GM13976 (cell line): ENCODE measurements at regions not wholly inside any gene's neighbourhood (a gene's known extent, or its start where the extent isn't known, plus 50 kb on each side); places are given as distances from the start of the nearest gene placed in this dataset.

Source experiments
- DNase-seq: peaks from one replicate; pipeline ENCODE4 v3.0.0; 2012; ENCODE audit warnings: low spot score
- CTCF ChIP-seq: IDR thresholded peaks from 2 replicates; pipeline ENCODE4 v1.5.1; 2012; ENCODE audit warnings: borderline replicate concordance, mild to moderate bottlenecking; ENCODE audit not compliant: insufficient read depth; ENCODE audit errors: extremely low read depth, missing control alignments, control extremely low read depth
- in situ Hi-C: fragments of 300-500 bp; cut with MboI; formaldehyde crosslinking; loops from one replicate; pipeline ENCODE4 v1.12.0; 2022; ENCODE audit warnings: low sequenced_read_pairs, mixed read lengths, inconsistent platforms; ENCODE audit not compliant: unreplicated experiment

- TF ChIP-seq CTCF = no peak
- DNase-seq = no peak
- in situ Hi-C loops = no loop called here
Measured at GRCh38 chr14:87566991-87567390, 426.0 kb downstream of the GALC start.

GRCh38 chr14:87547536-87547935, 445.4 kb downstream of the GALC start:
- in situ Hi-C loops = no loop called here
- no peak for TF ChIP-seq CTCF
- no peak for DNase-seq

- TF ChIP-seq CTCF = no peak
- in situ Hi-C loops = no loop called here
- no peak for DNase-seq
Measured at GRCh38 chr14:87542288-87542687, 450.7 kb downstream of the GALC start.

- no peak for DNase-seq
- in situ Hi-C loops = no loop called here
- TF ChIP-seq CTCF = no peak
Measured at GRCh38 chr14:87540339-87540738, 452.6 kb downstream of the GALC start.

GRCh38 chr14:87529081-87529480, 463.9 kb downstream of the GALC start:
- no peak for DNase-seq
- in situ Hi-C loops = no loop called here

GRCh38 chr14:87526731-87527130, 466.3 kb downstream of the GALC start:
- in situ Hi-C loops = no loop called here
- TF ChIP-seq CTCF = no peak
- DNase-seq = no peak

More at GRCh38 chr14:87529081-87529480, 463.9 kb downstream of the GALC start:
- TF ChIP-seq CTCF = no peak

- in situ Hi-C loops = no loop called here
- TF ChIP-seq CTCF = no peak
- no peak for DNase-seq
Measured at GRCh38 chr14:87524011-87524410, 469.0 kb downstream of the GALC start.
